22Rv1 (cell line): ENCODE measurements at regions not wholly inside any gene's neighbourhood (a gene's known extent, or its start where the extent isn't known, plus 50 kb on each side); places are given as distances from the start of the nearest gene placed in this dataset.

Experiments
- H3K27ac ChIP-seq: fragments of 450-650 bp; 2 replicates; pipeline ENCODE4 v1.5.1; 2017
- ZFX ChIP-seq: fragments of 450-650 bp; IDR thresholded peaks from 2 replicates; pipeline ENCODE4 v1.6.1; 2017; ENCODE audit warnings: antibody characterized with exemption, borderline replicate concordance
- TF ChIP-seq, protein P1 (sequence below): fragments of 450-650 bp; IDR thresholded peaks from 2 replicates; pipeline ENCODE4 v1.5.1; 2017; ENCODE audit warnings: mild to moderate bottlenecking

DNA sequence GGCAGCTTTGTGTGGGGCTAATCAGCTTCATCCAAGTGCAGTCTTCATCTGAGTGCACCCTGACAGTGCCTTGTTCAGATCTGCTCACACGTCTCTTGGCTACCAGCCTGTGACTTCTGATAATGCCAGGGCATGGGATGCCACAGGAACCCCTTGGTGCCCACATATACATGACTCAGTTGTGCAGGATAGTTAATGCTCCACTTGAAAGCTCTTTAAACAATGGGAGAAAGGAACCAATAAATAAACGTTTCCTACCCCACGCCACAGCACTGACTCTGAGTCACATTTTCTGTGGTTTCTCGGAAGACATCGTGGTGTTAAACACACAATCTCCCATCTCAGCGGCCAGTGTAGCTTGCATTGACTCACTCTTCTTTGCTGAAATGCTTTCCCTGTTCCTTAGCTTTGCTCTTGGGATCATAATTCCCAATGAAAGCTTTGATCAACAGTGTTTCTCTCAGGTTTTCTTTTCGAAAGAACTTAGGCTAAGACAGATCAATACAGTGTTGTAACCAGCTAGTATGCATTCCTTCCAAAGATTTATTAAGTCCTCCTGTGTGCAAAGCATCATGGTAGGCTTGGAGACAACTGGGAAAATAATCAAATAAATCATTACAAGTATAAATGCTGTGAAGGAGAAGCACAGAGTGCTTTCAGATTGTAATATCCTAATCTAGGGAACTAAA, 142.0 kb downstream of the COPS8 start:
- TF ChIP-seq ZFX: no peak
- TF ChIP-seq, protein P1, sequence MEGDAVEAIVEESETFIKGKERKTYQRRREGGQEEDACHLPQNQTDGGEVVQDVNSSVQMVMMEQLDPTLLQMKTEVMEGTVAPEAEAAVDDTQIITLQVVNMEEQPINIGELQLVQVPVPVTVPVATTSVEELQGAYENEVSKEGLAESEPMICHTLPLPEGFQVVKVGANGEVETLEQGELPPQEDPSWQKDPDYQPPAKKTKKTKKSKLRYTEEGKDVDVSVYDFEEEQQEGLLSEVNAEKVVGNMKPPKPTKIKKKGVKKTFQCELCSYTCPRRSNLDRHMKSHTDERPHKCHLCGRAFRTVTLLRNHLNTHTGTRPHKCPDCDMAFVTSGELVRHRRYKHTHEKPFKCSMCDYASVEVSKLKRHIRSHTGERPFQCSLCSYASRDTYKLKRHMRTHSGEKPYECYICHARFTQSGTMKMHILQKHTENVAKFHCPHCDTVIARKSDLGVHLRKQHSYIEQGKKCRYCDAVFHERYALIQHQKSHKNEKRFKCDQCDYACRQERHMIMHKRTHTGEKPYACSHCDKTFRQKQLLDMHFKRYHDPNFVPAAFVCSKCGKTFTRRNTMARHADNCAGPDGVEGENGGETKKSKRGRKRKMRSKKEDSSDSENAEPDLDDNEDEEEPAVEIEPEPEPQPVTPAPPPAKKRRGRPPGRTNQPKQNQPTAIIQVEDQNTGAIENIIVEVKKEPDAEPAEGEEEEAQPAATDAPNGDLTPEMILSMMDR: no peak
- no peak overlapping the region for H3K27ac ChIP-seq

DNA sequence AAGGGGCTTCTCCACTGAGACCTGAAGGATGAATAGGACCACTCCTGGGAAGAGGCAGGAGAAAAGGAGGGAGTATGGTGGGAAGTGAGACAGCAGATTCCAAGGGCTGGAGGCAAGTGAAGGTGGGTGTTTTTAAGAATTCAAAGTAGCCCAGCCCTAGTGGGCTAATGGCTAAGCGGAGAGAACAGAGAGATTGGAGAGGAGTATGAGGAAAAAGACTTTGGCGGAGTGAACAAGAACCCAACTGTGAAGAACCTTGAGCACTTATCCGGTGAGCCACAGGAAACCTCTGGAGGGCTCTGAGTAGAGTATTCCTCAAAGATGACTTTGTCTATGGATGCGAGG, 142.6 kb downstream of the COPS8 start:
- H3K27ac ChIP-seq: no peak overlapping the region

DNA sequence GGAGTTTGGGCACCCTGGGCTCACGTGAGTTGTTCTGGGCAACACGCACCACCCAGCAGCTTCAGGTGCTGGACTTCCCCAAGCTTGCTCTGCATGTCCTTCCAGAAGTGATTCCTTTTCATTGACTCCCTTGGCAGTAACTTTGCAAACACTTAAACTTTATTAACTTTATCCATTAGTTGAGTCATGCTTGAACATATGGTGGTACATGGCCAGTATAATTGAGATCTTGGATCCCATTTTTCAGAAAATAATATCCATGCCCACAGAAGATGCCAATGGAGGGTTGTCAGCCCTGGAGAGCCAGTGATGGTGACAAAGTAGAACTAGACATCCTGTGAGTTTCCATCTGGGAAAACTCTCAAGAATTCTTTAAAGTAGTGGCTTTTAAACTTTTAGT, 144.2 kb downstream of the COPS8 start:
- TF ChIP-seq, protein P1: no peak
- TF ChIP-seq ZFX: no peak
- no peak overlapping the region for H3K27ac ChIP-seq

More for the DNA sequence above, 142.6 kb downstream of the COPS8 start:
- no peak for TF ChIP-seq ZFX
- TF ChIP-seq, protein P1: no peak

DNA sequence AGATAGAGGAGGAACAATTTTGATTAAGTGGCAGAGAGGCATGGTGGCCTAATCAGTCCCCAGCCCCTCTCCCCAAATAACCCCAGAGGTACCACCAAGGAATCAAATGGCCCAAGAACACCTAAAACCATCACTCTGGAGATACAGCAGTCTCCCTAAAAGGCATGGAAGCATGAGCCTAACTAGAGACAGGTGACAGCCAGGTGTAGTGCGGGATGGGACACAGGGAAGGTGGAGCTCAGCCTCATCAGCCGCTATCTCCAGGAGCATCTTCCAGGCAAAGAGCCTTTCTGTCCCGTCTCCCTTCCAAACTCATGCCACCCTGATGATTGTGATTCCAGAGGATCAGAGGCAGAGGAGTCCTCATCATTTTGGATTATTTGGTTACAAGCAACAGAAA, 144.7 kb downstream of the COPS8 start:
- no peak overlapping the region for H3K27ac ChIP-seq
- TF ChIP-seq ZFX: no peak
- TF ChIP-seq, protein P1: no peak

DNA sequence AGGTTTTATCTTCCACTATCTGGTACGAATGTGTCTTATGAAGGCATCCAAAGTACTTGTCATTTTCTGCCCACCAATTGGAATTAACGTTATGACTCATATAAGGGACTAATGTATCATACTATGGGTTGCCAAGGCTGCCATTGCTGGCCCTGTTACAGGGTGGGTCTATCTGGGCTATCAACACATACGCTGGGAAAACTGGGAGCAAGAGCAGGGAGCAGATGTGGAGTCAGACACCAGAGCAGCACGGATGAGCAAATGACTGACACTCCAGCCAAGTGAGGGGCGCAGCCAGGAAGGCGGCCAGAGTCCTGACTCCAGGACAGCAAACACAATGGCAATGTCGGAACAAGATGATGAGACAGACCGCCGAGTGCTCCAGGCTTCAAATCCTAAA, 145.9 kb downstream of the COPS8 start:
- no peak for TF ChIP-seq ZFX
- TF ChIP-seq, protein P1: no peak
- H3K27ac ChIP-seq: no peak overlapping the region

DNA sequence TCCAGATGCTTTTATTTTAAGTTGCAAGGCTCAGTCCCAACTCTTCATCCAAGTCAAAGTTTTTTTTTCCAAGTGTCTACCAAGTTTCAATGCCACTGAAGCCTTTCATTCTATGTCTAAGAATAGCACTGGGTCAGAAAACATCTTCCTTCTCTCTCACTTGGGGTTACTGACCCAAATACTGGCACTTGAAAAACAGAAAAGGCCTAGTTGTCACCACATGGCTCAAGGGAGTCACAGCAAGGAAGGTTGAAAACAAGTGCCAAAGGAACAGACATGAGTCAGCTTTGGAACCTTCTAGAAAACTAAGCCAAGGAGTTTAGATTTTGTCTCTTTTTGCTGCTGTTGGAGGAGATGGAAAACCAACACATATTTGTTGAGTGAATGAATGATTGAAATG, 146.5 kb downstream of the COPS8 start:
- no peak overlapping the region for H3K27ac ChIP-seq
- no peak for TF ChIP-seq ZFX
- TF ChIP-seq, protein P1: no peak

DNA sequence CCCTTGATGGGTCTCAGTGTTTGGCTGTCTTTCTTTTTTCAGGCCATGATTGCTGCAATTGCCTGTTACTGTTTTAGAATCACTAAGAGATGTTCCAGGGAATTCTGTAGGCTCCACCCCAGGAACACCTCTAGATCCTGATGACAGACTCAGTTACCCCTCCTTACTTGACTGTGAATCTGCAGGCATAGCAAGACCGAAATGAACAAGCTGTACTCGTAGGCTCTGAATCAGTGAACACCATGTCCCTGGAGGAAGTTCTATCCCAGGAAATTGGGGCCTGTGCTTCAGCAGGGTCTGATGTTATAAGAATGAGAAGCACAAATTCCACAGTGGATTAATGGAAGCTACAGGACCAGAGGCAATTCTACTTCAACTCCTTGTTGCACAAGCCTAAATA, 148.6 kb downstream of the COPS8 start:
- no peak overlapping the region for H3K27ac ChIP-seq
- TF ChIP-seq, protein P1: no peak
